Upper lobe of left lung (tissue), 6 donors: ENCODE measurements at regions not wholly inside any gene's neighbourhood (a gene's known extent, or its start where the extent isn't known, plus 50 kb on each side); places are given as distances from the start of the nearest gene placed in this dataset.

Experiments
- ATAC-seq, 2 donors: fragments of 200-7000 bp; cut with Tn5 transposase; one replicate each; pipeline ENCODE4 v1.9.1; 2022; ENCODE audit warnings: mild to moderate bottlenecking in 2 of 2, moderate library complexity in 2 of 2; ENCODE audit not compliant: low FRiP score in 2 of 2
- DNase-seq, 2 donors: peaks; one replicate each; pipeline ENCODE4 v3.0.0-alpha.2; 2019 to 2020
- H3K27ac ChIP-seq, 4 donors: fragments of 200-600 bp; sonication (generic); one replicate each; pipeline ENCODE4 v1.5.1; 2016 to 2019
- H3K27me3 ChIP-seq, 4 donors: fragments of 200-600 bp; sonication (generic); one replicate each; pipeline ENCODE4 v1.5.1; 2017 to 2019
- H3K36me3 ChIP-seq, 4 donors: fragments of 200-600 bp; sonication (generic); one replicate each; pipeline ENCODE4 v1.5.1; 2016 to 2019
- H3K4me1 ChIP-seq, 4 donors: fragments of 200-600 bp; sonication (generic); one replicate each; pipeline ENCODE4 v1.5.1; 2018 to 2019
- H3K4me3 ChIP-seq, 4 donors: fragments of 200-600 bp; sonication (generic); one replicate each; pipeline ENCODE4 v1.5.1; 2017 to 2019; ENCODE audit warnings: mild to moderate bottlenecking in 2 of 4, moderate library complexity in 1 of 4
- H3K9me3 ChIP-seq, 4 donors: fragments of 200-600 bp; sonication (generic); one replicate each; pipeline ENCODE4 v1.5.1; 2018 to 2019
- CTCF ChIP-seq, 6 experiments: fragments of 450-650 bp in 4 of 6; fragments of 200-600 bp in 2 of 6; sonication (generic) in 2 of 6; IDR thresholded peaks; one replicate each; pipeline ENCODE4 v1.5.1; 2016 to 2019; ENCODE audit warnings: antibody characterized with exemption in 6 of 6
- EP300 ChIP-seq, 4 donors: sonication (generic); formaldehyde crosslinking; IDR thresholded peaks; one replicate each; pipeline ENCODE4 v1.5.1; 2017; ENCODE audit warnings: antibody characterized with exemption in 4 of 4, control low read depth in 2 of 4
- POLR2A ChIP-seq, 4 donors: fragments of 450-650 bp; IDR thresholded peaks; one replicate each; pipeline ENCODE4 v1.5.1; 2016 to 2017; ENCODE audit warnings: antibody characterized with exemption in 4 of 4, mild to moderate bottlenecking in 2 of 4
- POLR2AphosphoS5 ChIP-seq, 2 donors: sonication (generic); formaldehyde crosslinking; IDR thresholded peaks; one replicate each; pipeline ENCODE4 v1.5.1; 2017; ENCODE audit warnings: antibody characterized with exemption in 2 of 2
- WGBS, 2 donors: methylation state at CpG; one replicate each; pipeline ENCODE4 v1.1.5; 2017 to 2018; 5-methylcytosine and 5-hydroxymethylcytosine counted together
- donor health status: DM: no; HTN: no; CAD: no; lungs with moderate emphysema.
- donor health status: DM: no; HTN: yes; CAD: no; lungs with severe emphysema.

GRCh38 chr6:68042339-68043121 is 592.6 kb upstream of the ADGRB3 start:
- Histone ChIP-seq H3K4me3 (no peak overlapping the region), H3K36me3 (no peaks in the 10 kb centered on the region), H3K27ac (no peak overlapping the region), H3K4me1 (no peaks in the 10 kb centered on the region), H3K27me3 (no peaks in the 10 kb centered on the region), H3K9me3 (no peaks in the 10 kb centered on the region)
- 53 to 64% methylated on average over 4 of the region's 4 CpGs for WGBS, 2 donors
- no peak for ATAC-seq
- no peak for DNase-seq
- no peak for TF ChIP-seq POLR2AphosphoS5 (IDR thresholded peaks at IDR 0.05)
- TF ChIP-seq POLR2A (IDR thresholded peaks at IDR 0.05), result no peak
- no peak for TF ChIP-seq CTCF (IDR thresholded peaks at IDR 0.05)
- TF ChIP-seq EP300 (IDR thresholded peaks at IDR 0.05), result no peak

DNA sequence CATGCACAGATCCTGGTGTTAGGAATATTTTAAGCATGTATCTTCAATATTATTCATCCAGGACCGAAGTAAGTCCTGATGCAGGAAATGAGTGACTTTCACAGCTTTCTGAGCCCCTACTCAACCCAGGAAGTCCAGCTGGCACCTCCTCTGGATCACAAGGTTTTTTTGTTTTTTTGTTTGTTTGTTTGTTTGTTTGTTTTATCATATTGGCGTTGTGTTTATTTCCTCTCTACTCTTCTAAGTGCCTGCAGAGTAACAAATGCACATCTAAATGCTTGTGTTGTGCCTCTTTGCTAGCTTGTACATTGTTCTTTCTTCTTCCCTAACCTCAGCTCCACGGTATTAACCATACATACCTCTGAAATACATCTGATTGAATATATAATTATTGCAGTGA is 594.3 kb upstream of the ADGRB3 start:
- Histone ChIP-seq H3K27ac (no peak overlapping the region), H3K9me3 (no peaks in the 10 kb centered on the region), H3K36me3 (no peaks in the 10 kb centered on the region), H3K4me3 (peak overlapping the region in 1 of 4 donors; percentile 3), H3K4me1 (no peaks in the 10 kb centered on the region), H3K27me3 (no peaks in the 10 kb centered on the region)
- ATAC-seq, result no peak
- WGBS, 2 donors, result 45 to 46% methylated on average over 3 of the region's 3 CpGs
- TF ChIP-seq EP300 (IDR thresholded peaks at IDR 0.05) (no peak), POLR2A (IDR thresholded peaks at IDR 0.05) (no peak), CTCF (IDR thresholded peaks at IDR 0.05) (no peak), POLR2AphosphoS5 (IDR thresholded peaks at IDR 0.05) (no peak)
- no peak for DNase-seq

GRCh38 chr6:68040312-68040778 is 594.7 kb upstream of the ADGRB3 start:
- H3K9me3 ChIP-seq, result no peaks in the 10 kb centered on the region
- DNase-seq, result no peak
- H3K4me3 ChIP-seq, result peak overlapping the region in 1 of 4 donors; percentile 3
- TF ChIP-seq POLR2AphosphoS5 (IDR thresholded peaks at IDR 0.05), result no peak
- no peak for TF ChIP-seq POLR2A (IDR thresholded peaks at IDR 0.05)
- no peak for TF ChIP-seq CTCF (IDR thresholded peaks at IDR 0.05)
- no peak for TF ChIP-seq EP300 (IDR thresholded peaks at IDR 0.05)
- no peak for ATAC-seq
- H3K36me3 ChIP-seq, result no peaks in the 10 kb centered on the region
- whole genome bisulfite sequencing, 2 donors, result 42 to 54% methylated on average over 13 of the region's 13 CpGs
- no peaks in the 10 kb centered on the region for H3K4me1 ChIP-seq
- no peak overlapping the region for H3K27ac ChIP-seq
- no peaks in the 10 kb centered on the region for H3K27me3 ChIP-seq

GRCh38 chr6:68039641-68040311 is 595.3 kb upstream of the ADGRB3 start:
- DNase-seq (no peak), ATAC-seq (no peak)
- TF ChIP-seq CTCF (IDR thresholded peaks at IDR 0.05), result no peak
- TF ChIP-seq POLR2AphosphoS5 (IDR thresholded peaks at IDR 0.05), result no peak
- no peak for TF ChIP-seq EP300 (IDR thresholded peaks at IDR 0.05)
- no peak for TF ChIP-seq POLR2A (IDR thresholded peaks at IDR 0.05)
- Histone ChIP-seq H3K27ac (no peak overlapping the region), H3K9me3 (no peaks in the 10 kb centered on the region), H3K27me3 (no peaks in the 10 kb centered on the region), H3K4me3 (peak overlapping the region in 1 of 4 donors; percentile 3), H3K4me1 (no peaks in the 10 kb centered on the region), H3K36me3 (no peaks in the 10 kb centered on the region)
- 35 to 45% methylated on average over 4 of the region's 5 CpGs for WGBS, 2 donors
